ENCODE measurements at regions not wholly inside any gene's neighbourhood (a gene's known extent, or its start where the extent isn't known, plus 50 kb on each side); places are given as distances from the start of the nearest gene placed in this dataset.
A peak's percentile ranks its signal among the peaks of the same experiment; 100 is the strongest.

DNA sequence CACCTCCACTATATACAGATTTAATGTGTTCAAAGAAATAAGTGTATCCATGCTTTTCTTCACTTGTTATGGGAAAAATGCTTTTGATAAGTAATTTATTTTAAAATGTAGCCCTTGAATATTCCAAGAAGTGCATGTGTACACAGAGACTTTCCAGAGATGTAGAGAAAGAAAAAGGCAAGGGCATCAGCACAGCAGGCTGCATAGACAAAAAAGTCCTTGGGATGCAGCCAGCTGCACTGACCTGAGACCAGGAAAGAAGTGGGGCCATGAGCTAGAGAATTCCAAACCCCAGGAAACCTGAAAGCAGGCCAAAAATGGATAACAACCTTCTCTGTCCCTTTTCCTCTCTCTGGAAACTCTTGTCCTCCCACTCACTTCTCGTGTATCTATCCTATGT lies 51.6 kb upstream of the PRDM8 start:
- no peaks in the 10 kb centered on the region for H4K20me1 ChIP-seq (ENCODE audit: insufficient read depth, low read length)
- H2AFZ ChIP-seq (ENCODE audit: low read depth, low read length) = no peak overlapping the region
- peaks cover 15% of the 10 kb centered on the region for H3K4me1 ChIP-seq (ENCODE audit: low read length)
- no peak overlapping the region for H3K9ac ChIP-seq (ENCODE audit: low read length)
- no peaks in the 10 kb centered on the region for H3K79me2 ChIP-seq (ENCODE audit: low read length)
- H3K9me3 ChIP-seq (ENCODE audit: insufficient read depth, low read length) = no peaks in the 10 kb centered on the region
- no peak overlapping the region for H3K4me3 ChIP-seq (ENCODE audit: low read length)
- no peak overlapping the region for H3K27ac ChIP-seq (ENCODE audit: low read length)
- H3K36me3 ChIP-seq (replicated peaks; ENCODE audit: low read depth, low read length) = no peaks in the 10 kb centered on the region
- TF ChIP-seq, protein P1, sequence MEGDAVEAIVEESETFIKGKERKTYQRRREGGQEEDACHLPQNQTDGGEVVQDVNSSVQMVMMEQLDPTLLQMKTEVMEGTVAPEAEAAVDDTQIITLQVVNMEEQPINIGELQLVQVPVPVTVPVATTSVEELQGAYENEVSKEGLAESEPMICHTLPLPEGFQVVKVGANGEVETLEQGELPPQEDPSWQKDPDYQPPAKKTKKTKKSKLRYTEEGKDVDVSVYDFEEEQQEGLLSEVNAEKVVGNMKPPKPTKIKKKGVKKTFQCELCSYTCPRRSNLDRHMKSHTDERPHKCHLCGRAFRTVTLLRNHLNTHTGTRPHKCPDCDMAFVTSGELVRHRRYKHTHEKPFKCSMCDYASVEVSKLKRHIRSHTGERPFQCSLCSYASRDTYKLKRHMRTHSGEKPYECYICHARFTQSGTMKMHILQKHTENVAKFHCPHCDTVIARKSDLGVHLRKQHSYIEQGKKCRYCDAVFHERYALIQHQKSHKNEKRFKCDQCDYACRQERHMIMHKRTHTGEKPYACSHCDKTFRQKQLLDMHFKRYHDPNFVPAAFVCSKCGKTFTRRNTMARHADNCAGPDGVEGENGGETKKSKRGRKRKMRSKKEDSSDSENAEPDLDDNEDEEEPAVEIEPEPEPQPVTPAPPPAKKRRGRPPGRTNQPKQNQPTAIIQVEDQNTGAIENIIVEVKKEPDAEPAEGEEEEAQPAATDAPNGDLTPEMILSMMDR (IDR thresholded peaks at IDR 0.05; ENCODE audit: low read depth, low read length) = no peak
- TF ChIP-seq EZH2phosphoT487 (IDR thresholded peaks at IDR 0.05; ENCODE audit: low read depth) = no peak
- H3K4me2 ChIP-seq (ENCODE audit: low read length) = no peak overlapping the region
- no peaks in the 10 kb centered on the region for H3K27me3 ChIP-seq (ENCODE audit: low read depth, low read length)

GRCh38 chr4:80144676-80145470 lies 52.4 kb upstream of the PRDM8 start:
- H3K9ac ChIP-seq (ENCODE audit: low read length) = no peak overlapping the region
- no peaks in the 10 kb centered on the region for H4K20me1 ChIP-seq (ENCODE audit: insufficient read depth, low read length)
- no peak overlapping the region for H3K4me2 ChIP-seq (ENCODE audit: low read length)
- H2AFZ ChIP-seq (ENCODE audit: low read depth, low read length) = no peak overlapping the region
- TF ChIP-seq, protein P1 (IDR thresholded peaks at IDR 0.05; ENCODE audit: low read depth, low read length) = no peak
- no peak for TF ChIP-seq EZH2phosphoT487 (IDR thresholded peaks at IDR 0.05; ENCODE audit: low read depth)
- H3K79me2 ChIP-seq (ENCODE audit: low read length) = no peaks in the 10 kb centered on the region
- H3K27ac ChIP-seq (ENCODE audit: low read length) = no peak overlapping the region
- no peaks in the 10 kb centered on the region for H3K9me3 ChIP-seq (ENCODE audit: insufficient read depth, low read length)
- no peak overlapping the region for H3K4me3 ChIP-seq (ENCODE audit: low read length)
- H3K36me3 ChIP-seq (replicated peaks; ENCODE audit: low read depth, low read length) = no peaks in the 10 kb centered on the region
- no peaks in the 10 kb centered on the region for H3K27me3 ChIP-seq (ENCODE audit: low read depth, low read length)
- H3K4me1 ChIP-seq (ENCODE audit: low read length) = peaks cover 23% of the 10 kb centered on the region

- no peak overlapping the region for H3K9ac ChIP-seq (ENCODE audit: low read length)
- H3K27me3 ChIP-seq (ENCODE audit: low read depth, low read length) = no peaks in the 10 kb centered on the region
- H3K9me3 ChIP-seq (ENCODE audit: insufficient read depth, low read length) = no peaks in the 10 kb centered on the region
- H3K4me3 ChIP-seq (ENCODE audit: low read length) = no peak overlapping the region
- H3K79me2 ChIP-seq (ENCODE audit: low read length) = no peaks in the 10 kb centered on the region
- H2AFZ ChIP-seq (ENCODE audit: low read depth, low read length) = no peak overlapping the region
- H3K36me3 ChIP-seq (replicated peaks; ENCODE audit: low read depth, low read length) = no peaks in the 10 kb centered on the region
- H3K4me1 ChIP-seq (ENCODE audit: low read length) = peaks cover 38% of the 10 kb centered on the region
- H3K4me2 ChIP-seq (ENCODE audit: low read length) = no peak overlapping the region
- H4K20me1 ChIP-seq (ENCODE audit: insufficient read depth, low read length) = no peaks in the 10 kb centered on the region
- TF ChIP-seq EZH2phosphoT487 (IDR thresholded peaks at IDR 0.05; ENCODE audit: low read depth) = no peak
- TF ChIP-seq, protein P1 (IDR thresholded peaks at IDR 0.05; ENCODE audit: low read depth, low read length) = no peak
- H3K27ac ChIP-seq (ENCODE audit: low read length) = no peak overlapping the region
These were observed 54.0 kb upstream of the PRDM8 start for GRCh38 chr4:80143307-80143679.

DNA sequence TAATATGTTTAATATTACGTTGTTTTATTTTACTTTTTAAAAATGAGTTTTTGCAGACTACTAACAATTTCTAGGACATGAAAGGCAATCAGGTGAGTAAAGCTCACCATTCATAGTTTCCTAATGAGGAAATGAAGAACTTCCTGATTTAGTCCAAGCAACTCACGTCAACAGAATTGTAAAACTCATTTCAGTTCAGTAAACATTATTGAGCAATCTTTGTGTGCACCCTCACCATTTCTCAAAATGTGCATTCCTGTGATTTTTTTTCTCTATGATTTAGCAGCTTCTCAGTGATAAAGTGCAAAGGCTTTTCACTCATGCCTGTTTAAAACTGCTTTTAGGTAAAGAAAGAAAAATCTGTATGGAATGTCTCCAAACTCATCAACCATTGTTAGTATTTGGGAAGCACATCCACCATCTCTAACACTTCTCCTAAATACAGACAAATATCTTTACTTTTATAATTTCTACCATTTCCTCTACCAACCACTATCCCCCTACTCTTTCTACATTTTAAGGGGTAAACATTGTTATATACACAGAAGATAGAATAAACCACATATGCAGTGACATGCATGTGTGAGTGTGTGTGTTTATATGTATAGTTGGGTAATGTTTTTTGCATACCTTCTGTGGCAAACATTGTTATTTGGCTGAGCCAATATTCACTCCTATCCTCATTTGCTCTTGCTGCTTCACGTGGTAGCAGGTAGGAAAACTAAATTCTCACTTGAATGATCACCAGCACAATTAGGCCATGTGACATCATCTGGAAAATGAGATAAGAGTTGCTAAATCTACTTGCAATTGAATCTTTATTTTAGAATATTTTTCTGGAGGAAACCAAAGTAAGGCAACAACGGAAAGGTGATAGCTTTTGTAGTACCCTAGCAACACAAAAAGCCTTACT lies 54.7 kb upstream of the PRDM8 start:
- H3K27ac ChIP-seq (ENCODE audit: low read length) = no peak overlapping the region
- H3K9me3 ChIP-seq (ENCODE audit: insufficient read depth, low read length) = 0 out of 2 replicates have a peak, but pooled peaks cover 2% of the 10 kb centered on the region
- H3K4me1 ChIP-seq (ENCODE audit: low read length) = peaks cover 42% of the 10 kb centered on the region
- no peaks in the 10 kb centered on the region for H3K36me3 ChIP-seq (replicated peaks; ENCODE audit: low read depth, low read length)
- H3K4me2 ChIP-seq (ENCODE audit: low read length) = no peak overlapping the region
- 0 out of 2 replicates have a peak overlapping the region, but pooled peaks have one; percentile 38 for H2AFZ ChIP-seq (ENCODE audit: low read depth, low read length)
- H3K79me2 ChIP-seq (ENCODE audit: low read length) = no peaks in the 10 kb centered on the region
- no peaks in the 10 kb centered on the region for H4K20me1 ChIP-seq (ENCODE audit: insufficient read depth, low read length)
- no peak overlapping the region for H3K4me3 ChIP-seq (ENCODE audit: low read length)
- H3K9ac ChIP-seq (ENCODE audit: low read length) = no peak overlapping the region
- no peaks in the 10 kb centered on the region for H3K27me3 ChIP-seq (ENCODE audit: low read depth, low read length)
- TF ChIP-seq, protein P1 (IDR thresholded peaks at IDR 0.05; ENCODE audit: low read depth, low read length) = no peak
- no peak for TF ChIP-seq EZH2phosphoT487 (IDR thresholded peaks at IDR 0.05; ENCODE audit: low read depth)
